GM23248 (cell line): ENCODE measurements at regions not wholly inside any gene's neighbourhood (a gene's known extent, or its start where the extent isn't known, plus 50 kb on each side); places are given as distances from the start of the nearest gene placed in this dataset.

Experiments
- DNase-seq: peaks from one replicate; pipeline ENCODE4 v3.0.0-alpha.2; 2015
- H2AFZ ChIP-seq: fragments of 200-600 bp; sonication (generic); 2 replicates; pipeline ENCODE4 v1.6.1; 2016; ENCODE audit warnings: antibody characterized with exemption
- H3F3A ChIP-seq: fragments of 200-600 bp; sonication (generic); 2 replicates; pipeline ENCODE4 v1.6.1; 2016; ENCODE audit warnings: mild to moderate bottlenecking, antibody characterized with exemption, mixed run types; ENCODE audit not compliant: insufficient read depth
- H3K27ac ChIP-seq: fragments of 200-600 bp; sonication (generic); 2 replicates; pipeline ENCODE4 v1.5.1; 2016; ENCODE audit warnings: mild to moderate bottlenecking
- H3K27me3 ChIP-seq: fragments of 200-600 bp; sonication (generic); replicated peaks from 2 replicates; pipeline ENCODE4 v1.6.1; 2016; ENCODE audit warnings: mild to moderate bottlenecking; ENCODE audit not compliant: insufficient read depth
- H3K36me3 ChIP-seq: fragments of 200-600 bp; sonication (generic); 2 replicates; pipeline ENCODE4 v1.6.1; 2016; ENCODE audit warnings: low read depth, mild to moderate bottlenecking
- H3K4me1 ChIP-seq: fragments of 200-600 bp; sonication (generic); 2 replicates; pipeline ENCODE4 v1.6.1; 2016; ENCODE audit warnings: mild to moderate bottlenecking; ENCODE audit not compliant: insufficient read depth
- H3K4me2 ChIP-seq: fragments of 200-600 bp; sonication (generic); one replicate; pipeline ENCODE4 v1.6.1; 2016; ENCODE audit warnings: mild to moderate bottlenecking; ENCODE audit not compliant: unreplicated experiment
- H3K4me3 ChIP-seq: fragments of 200-600 bp; sonication (generic); 2 replicates; pipeline ENCODE4 v1.5.1; 2016; ENCODE audit warnings: mild to moderate bottlenecking
- H3K79me2 ChIP-seq: fragments of 200-600 bp; sonication (generic); 2 replicates; pipeline ENCODE4 v1.6.1; 2016; ENCODE audit warnings: mild to moderate bottlenecking; ENCODE audit not compliant: insufficient read depth
- H3K9ac ChIP-seq: fragments of 200-600 bp; sonication (generic); 2 replicates; pipeline ENCODE4 v1.6.1; 2016; ENCODE audit warnings: mild to moderate bottlenecking
- H3K9me2 ChIP-seq: fragments of 200-600 bp; sonication (generic); 2 replicates; pipeline ENCODE4 v1.6.1; 2016; ENCODE audit warnings: mixed run types, mild to moderate bottlenecking, moderate library complexity; ENCODE audit not compliant: insufficient read depth
- H3K9me3 ChIP-seq: fragments of 200-600 bp; sonication (generic); one replicate; pipeline ENCODE4 v1.6.1; 2017; ENCODE audit warnings: low read depth
- H4K20me1 ChIP-seq: fragments of 200-600 bp; sonication (generic); 2 replicates; pipeline ENCODE4 v1.6.0; 2016; ENCODE audit not compliant: insufficient read depth
- EZH2 ChIP-seq: fragments of 200-600 bp; sonication (generic); IDR thresholded peaks from 2 replicates; pipeline ENCODE4 v1.6.1; 2018; ENCODE audit warnings: antibody characterized with exemption, mild to moderate bottlenecking; ENCODE audit not compliant: insufficient read depth, poor library complexity, severe bottlenecking
- EZH2phosphoT487 ChIP-seq: fragments of 200-600 bp; sonication (generic); IDR thresholded peaks from 2 replicates; pipeline ENCODE4 v1.6.1; 2018; ENCODE audit warnings: antibody characterized with exemption, moderate library complexity, mild to moderate bottlenecking, low read depth; ENCODE audit not compliant: insufficient read depth
- WGBS, 2 experiments: methylation state at CpG; one replicate each; pipeline ENCODE4 v1.1.6; 2015 to 2017; ENCODE audit warnings: low lambda C conversion rate in 2 of 2, low coverage in 1 of 2; ENCODE audit errors: missing lambda C conversion rate in 2 of 2; 5-methylcytosine and 5-hydroxymethylcytosine counted together
- in situ Hi-C: fragments of 300-500 bp; cut with MboI; formaldehyde crosslinking; loops from 2 replicates; pipeline ENCODE4 v1.15.0; 2020

- in situ Hi-C loops = no loop called here
- Histone ChIP-seq H3K9me3 (no peaks in the 10 kb centered on the region), H3F3A (peaks cover 11% of the 10 kb centered on the region), H3K79me2 (no peaks in the 10 kb centered on the region), H3K27ac (no peak overlapping the region), H3K4me2 (no peak overlapping the region), H3K9me2 (no peaks in the 10 kb centered on the region), H4K20me1 (no peaks in the 10 kb centered on the region), H3K27me3 (no peaks in the 10 kb centered on the region), H3K9ac (no peak overlapping the region), H3K4me3 (no peak overlapping the region), H3K36me3 (no peaks in the 10 kb centered on the region), H2AFZ (no peak overlapping the region), H3K4me1 (peaks cover 32% of the 10 kb centered on the region)
- no peak for DNase-seq
- no peak for TF ChIP-seq EZH2
- no peak for TF ChIP-seq EZH2phosphoT487
- WGBS, 2 experiments = 97 to 99% methylated on average over 4 of the region's 4 CpGs
These were observed 68.3 kb upstream of the NAV2 start for GRCh38 chr11:19644316-19644715.

DNA sequence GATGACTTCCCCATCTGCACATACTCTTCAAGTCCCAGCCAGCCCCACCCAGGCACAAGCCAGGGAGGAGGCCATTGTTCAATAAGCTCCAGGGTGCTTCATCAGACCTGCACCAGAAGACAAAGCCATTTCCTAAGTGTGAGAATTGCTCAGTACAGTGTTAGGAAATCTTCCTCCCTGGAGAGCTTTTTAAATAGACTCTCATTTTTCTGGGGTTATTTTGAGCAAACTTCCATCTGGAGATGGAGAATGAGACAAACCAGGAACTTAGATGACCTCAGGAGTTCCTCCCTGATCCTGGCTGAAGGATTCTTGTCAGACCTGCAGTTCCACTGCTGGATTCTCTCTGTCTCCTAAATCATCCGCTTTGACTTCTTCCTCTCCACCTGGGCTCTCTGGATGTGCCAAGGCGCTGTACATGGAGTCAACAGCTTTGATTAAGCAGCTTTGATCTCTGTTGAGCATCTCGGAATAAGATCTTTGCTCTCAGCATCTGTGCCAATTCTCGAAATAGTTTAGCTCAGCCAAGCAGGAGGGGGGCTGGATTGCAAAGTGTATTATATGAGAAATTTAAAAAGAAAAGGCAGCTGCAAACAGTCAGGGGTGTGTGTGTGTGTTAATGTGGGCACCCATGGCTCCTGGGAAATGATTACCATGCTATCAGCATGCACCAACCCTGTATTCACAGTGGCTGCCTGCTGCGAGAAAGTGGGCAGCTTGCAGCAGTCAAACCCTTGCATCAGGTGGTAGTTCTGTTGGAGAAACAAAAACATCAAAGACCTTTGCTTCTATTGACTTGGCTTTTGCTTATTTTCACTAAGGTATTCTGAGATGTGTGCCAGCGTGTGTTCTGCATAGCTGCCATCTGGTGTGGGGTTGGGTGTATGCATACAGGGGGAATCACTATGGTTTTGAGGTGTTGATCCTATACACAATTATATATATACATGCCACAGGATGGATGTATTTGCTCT is 70.2 kb upstream of the NAV2 start:
- peaks cover 30% of the 10 kb centered on the region for H3K4me1 ChIP-seq
- no peaks in the 10 kb centered on the region for H3K9me3 ChIP-seq
- TF ChIP-seq EZH2phosphoT487 (no peak), EZH2 (no peak)
- no peak overlapping the region for H3K9ac ChIP-seq
- H3K27ac ChIP-seq = peak overlapping the region; percentile 31; the same call in 1 of the 2 replicates
- no peaks in the 10 kb centered on the region for H3K36me3 ChIP-seq
- H3K79me2 ChIP-seq = no peaks in the 10 kb centered on the region
- peak; percentile 72 for DNase-seq
- peaks cover 11% of the 10 kb centered on the region for H3F3A ChIP-seq
- 65 to 72% methylated on average over 6 of the region's 6 CpGs for WGBS, 2 experiments
- H3K4me3 ChIP-seq = no peak overlapping the region
- in situ Hi-C loops = no loop called here
- H2AFZ ChIP-seq = no peak overlapping the region
- H3K27me3 ChIP-seq = no peaks in the 10 kb centered on the region
- H3K4me2 ChIP-seq = peak overlapping the region; percentile 0
- H3K9me2 ChIP-seq = no peaks in the 10 kb centered on the region
- no peaks in the 10 kb centered on the region for H4K20me1 ChIP-seq

DNA sequence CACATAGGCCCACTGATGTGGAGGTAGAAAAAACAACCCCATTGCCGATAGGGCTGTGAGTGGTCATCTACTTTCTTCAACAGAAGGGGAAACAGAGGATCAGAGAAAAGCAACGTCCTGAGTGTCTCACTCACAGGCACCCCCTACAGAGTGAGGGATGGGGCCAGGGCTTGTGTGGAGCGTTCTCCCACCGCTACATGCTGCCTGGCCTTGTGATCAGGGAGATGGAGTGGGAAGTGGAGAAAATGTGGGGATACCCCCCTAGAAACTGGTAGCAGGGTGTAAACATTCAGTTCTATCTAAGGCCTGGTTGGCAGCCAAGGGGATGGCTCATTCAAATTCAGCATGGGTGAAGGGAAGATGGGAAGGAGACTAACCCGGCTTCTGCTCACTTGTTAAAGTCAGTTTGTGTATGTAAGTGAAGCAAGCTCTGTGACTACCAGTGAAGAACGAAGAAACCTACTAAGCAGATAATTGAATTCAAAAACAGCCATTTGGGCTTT is 73.0 kb upstream of the NAV2 start:
- 92 to 98% methylated on average over 6 of the region's 6 CpGs for WGBS, 2 experiments
- H3K9ac ChIP-seq = no peak overlapping the region
- no peak overlapping the region for H3K27ac ChIP-seq
- H4K20me1 ChIP-seq = no peaks in the 10 kb centered on the region
- TF ChIP-seq EZH2phosphoT487 (no peak), EZH2 (no peak)
- no peak overlapping the region for H2AFZ ChIP-seq
- in situ Hi-C loops = no loop called here
- no peak overlapping the region for H3K4me3 ChIP-seq
- H3K4me1 ChIP-seq = peaks cover 14% of the 10 kb centered on the region
- H3K9me2 ChIP-seq = no peaks in the 10 kb centered on the region
- no peak for DNase-seq
- no peaks in the 10 kb centered on the region for H3K27me3 ChIP-seq
- H3F3A ChIP-seq = peaks cover 11% of the 10 kb centered on the region
- no peaks in the 10 kb centered on the region for H3K36me3 ChIP-seq
- no peak overlapping the region for H3K4me2 ChIP-seq
- no peaks in the 10 kb centered on the region for H3K9me3 ChIP-seq
- no peaks in the 10 kb centered on the region for H3K79me2 ChIP-seq

DNA sequence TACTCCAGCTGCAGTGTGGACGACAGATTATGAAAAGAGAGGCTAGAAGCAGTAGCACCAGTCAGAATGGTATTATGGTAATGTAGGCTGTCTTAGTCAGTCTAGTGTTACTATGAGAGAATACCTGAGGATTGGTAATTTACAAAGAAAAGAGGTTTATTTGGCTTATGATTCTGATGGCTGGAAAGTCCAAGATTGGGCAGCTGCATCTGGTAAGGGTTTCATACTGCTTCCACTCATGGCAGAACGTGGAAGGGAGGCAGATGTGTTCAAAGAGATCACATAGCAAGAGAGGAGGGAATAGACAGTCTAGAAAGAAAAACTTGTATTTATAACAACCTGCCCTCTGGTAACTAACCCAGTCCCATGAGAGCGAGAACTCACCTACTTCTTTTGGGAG is 77.3 kb upstream of the NAV2 start:
- no peak for TF ChIP-seq EZH2phosphoT487
- TF ChIP-seq EZH2 = no peak
- H3K36me3 ChIP-seq = no peaks in the 10 kb centered on the region
- no peaks in the 10 kb centered on the region for H3K79me2 ChIP-seq
- no peak overlapping the region for H3K4me3 ChIP-seq
- no peaks in the 10 kb centered on the region for H4K20me1 ChIP-seq
- H3K4me1 ChIP-seq = peaks cover 19% of the 10 kb centered on the region
- no peak for DNase-seq
- H3K9me2 ChIP-seq = no peaks in the 10 kb centered on the region
- WGBS, 2 experiments = 94 to 96% methylated on average over 3 of the region's 3 CpGs
- H3K27me3 ChIP-seq = no peaks in the 10 kb centered on the region
- no peak overlapping the region for H3K4me2 ChIP-seq
- H3K9ac ChIP-seq = no peak overlapping the region
- no peak overlapping the region for H2AFZ ChIP-seq
- in situ Hi-C loops = no loop called here
- peaks cover 23% of the 10 kb centered on the region for H3F3A ChIP-seq
- no peak overlapping the region for H3K27ac ChIP-seq
- H3K9me3 ChIP-seq = no peaks in the 10 kb centered on the region
